BE2C (cell line): ENCODE measurements at regions not wholly inside any gene's neighbourhood (a gene's known extent, or its start where the extent isn't known, plus 50 kb on each side); places are given as distances from the start of the nearest gene placed in this dataset.

Experiments
- DNase-seq: peaks from one replicate; pipeline ENCODE4 v3.0.0-alpha.2; 2020
- H3K27me3 ChIP-seq: fragments of 250-450 bp; sonication (Bioruptor Pico); 2 replicates; pipeline ENCODE4 v1.5.1; 2020; ENCODE audit warnings: mild to moderate bottlenecking
- H3K36me3 ChIP-seq: fragments of 250-450 bp; sonication (Bioruptor Pico); 2 replicates; pipeline ENCODE4 v1.5.1; 2020; ENCODE audit warnings: mild to moderate bottlenecking
- H3K4me1 ChIP-seq: fragments of 250-450 bp; sonication (Bioruptor Pico); 2 replicates; pipeline ENCODE4 v1.5.1; 2020
- H3K4me3 ChIP-seq: 2 replicates; pipeline ENCODE4 v1.5.1; 2011; ENCODE audit warnings: low read depth, low read length
- H3K9me3 ChIP-seq: fragments of 250-450 bp; sonication (Bioruptor Pico); 2 replicates; pipeline ENCODE4 v1.5.1; 2020
- TF ChIP-seq, protein P1 (sequence below): IDR thresholded peaks from 2 replicates; pipeline ENCODE4 v1.5.1; 2012; ENCODE audit warnings: mild to moderate bottlenecking, low read depth, low read length

DNA sequence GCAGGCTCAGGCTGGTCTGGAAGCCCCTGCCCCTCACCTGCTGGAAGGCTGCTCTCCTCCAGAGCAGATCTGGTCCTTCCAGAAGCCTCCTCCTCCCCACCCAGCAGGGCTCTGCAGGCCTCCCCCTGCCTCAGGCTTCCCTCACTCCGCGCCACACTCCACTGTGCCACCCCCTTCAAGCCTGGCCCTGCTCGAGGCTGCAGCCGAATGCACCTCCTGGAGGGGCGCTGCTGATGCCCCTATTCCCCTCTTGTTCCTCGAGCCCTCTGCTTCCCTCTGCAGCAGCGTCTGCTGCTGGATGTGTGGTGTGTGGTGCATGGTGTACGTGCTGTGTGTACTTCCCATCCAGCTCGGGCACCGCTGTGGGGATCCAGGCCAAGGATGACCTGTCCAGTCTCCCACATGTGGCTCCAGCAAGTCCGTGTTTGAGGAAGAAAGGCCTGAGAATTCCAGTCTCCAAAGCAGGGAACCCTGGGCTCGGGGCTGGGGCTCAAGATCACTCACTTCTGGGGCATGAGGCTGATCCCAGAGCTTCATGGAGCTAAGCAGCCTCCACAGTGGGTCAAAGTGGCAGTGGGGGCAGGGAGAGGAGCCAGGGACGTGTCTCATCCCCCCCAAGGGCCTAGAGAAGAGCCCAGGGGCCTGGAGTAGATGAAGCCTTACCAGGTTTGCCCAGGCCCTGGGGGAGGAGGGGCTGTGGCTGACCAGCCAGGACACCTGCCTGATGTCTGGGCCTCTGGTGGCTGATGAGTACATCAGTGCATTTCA lies 136.0 kb upstream of the C14orf180 start:
- Histone ChIP-seq H3K9me3 (no peaks in the 10 kb centered on the region), H3K4me1 (0 out of 2 replicates have a peak, but pooled peaks cover 4% of the 10 kb centered on the region), H3K36me3 (no peaks in the 10 kb centered on the region), H3K4me3 (no peak overlapping the region), H3K27me3 (no peaks in the 10 kb centered on the region)
- TF ChIP-seq, protein P1, sequence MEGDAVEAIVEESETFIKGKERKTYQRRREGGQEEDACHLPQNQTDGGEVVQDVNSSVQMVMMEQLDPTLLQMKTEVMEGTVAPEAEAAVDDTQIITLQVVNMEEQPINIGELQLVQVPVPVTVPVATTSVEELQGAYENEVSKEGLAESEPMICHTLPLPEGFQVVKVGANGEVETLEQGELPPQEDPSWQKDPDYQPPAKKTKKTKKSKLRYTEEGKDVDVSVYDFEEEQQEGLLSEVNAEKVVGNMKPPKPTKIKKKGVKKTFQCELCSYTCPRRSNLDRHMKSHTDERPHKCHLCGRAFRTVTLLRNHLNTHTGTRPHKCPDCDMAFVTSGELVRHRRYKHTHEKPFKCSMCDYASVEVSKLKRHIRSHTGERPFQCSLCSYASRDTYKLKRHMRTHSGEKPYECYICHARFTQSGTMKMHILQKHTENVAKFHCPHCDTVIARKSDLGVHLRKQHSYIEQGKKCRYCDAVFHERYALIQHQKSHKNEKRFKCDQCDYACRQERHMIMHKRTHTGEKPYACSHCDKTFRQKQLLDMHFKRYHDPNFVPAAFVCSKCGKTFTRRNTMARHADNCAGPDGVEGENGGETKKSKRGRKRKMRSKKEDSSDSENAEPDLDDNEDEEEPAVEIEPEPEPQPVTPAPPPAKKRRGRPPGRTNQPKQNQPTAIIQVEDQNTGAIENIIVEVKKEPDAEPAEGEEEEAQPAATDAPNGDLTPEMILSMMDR = no peak
- DNase-seq = peak; percentile 30

DNA sequence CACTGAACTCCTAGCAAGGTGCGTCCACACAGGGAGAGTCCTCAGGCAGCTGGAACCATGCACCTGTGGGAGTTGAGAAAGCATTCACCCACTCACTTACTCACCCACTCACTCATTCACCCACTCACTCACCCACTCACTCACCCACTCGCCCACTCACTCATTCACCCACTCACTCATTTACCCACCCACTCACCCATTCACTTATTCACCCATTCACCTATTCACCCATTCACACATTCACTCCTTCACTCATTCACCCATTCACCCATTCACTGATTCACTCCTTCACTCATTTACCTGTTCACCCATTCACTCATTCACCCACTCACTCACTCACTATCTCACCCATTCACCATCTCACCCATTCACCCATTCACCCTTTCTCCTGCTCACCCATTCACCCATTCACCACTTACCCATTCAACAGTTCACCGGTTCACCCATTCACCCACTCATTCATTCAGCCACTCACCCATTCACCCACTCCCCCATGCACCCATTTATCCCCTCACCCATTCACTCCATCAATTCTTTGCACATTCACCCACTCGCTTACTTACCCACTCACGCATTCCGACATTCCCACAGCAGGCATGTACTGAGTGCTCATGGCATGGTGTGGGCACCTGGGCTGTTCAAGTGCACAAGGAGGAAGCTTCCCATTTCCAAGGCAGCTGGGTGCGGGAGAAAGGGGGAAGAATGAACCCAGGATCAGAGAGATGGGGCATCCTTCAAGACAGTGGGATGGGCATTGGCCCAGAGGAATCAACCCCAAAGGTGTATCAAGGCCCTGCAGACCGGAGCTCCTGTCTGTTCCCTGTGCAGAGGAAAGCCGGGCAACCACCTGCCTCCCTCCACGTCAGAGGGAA lies 135.2 kb upstream of the C14orf180 start:
- H3K36me3 ChIP-seq = no peaks in the 10 kb centered on the region
- no peaks in the 10 kb centered on the region for H3K9me3 ChIP-seq
- no peaks in the 10 kb centered on the region for H3K27me3 ChIP-seq
- 0 out of 2 replicates have a peak, but pooled peaks cover 4% of the 10 kb centered on the region for H3K4me1 ChIP-seq
- DNase-seq = no peak
- TF ChIP-seq, protein P1 = no peak
- H3K4me3 ChIP-seq = no peak overlapping the region

DNA sequence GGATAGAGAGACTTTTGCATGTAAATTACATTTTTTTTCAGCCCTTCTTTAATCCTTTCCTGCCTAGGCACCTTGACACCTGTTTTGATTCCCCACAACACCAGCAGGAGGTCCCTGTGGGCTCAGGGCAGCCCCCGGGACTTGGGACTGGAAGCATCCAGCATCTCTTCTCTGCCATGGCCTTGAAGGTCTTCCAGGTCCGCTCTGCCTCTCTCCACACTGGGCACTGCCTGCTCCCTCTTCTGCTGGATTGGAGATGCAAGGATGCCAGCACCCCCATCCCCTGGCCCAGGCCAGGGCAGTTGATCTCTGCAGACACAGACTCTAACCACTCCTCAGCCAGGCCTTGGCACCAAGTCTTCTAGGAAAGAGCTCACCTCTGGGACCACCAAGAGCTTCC lies 134.5 kb upstream of the C14orf180 start:
- Histone ChIP-seq H3K9me3 (no peaks in the 10 kb centered on the region), H3K27me3 (no peaks in the 10 kb centered on the region), H3K4me3 (no peak overlapping the region), H3K36me3 (no peaks in the 10 kb centered on the region), H3K4me1 (0 out of 2 replicates have a peak, but pooled peaks cover 4% of the 10 kb centered on the region)
- no peak for DNase-seq
- TF ChIP-seq, protein P1 = no peak

DNA sequence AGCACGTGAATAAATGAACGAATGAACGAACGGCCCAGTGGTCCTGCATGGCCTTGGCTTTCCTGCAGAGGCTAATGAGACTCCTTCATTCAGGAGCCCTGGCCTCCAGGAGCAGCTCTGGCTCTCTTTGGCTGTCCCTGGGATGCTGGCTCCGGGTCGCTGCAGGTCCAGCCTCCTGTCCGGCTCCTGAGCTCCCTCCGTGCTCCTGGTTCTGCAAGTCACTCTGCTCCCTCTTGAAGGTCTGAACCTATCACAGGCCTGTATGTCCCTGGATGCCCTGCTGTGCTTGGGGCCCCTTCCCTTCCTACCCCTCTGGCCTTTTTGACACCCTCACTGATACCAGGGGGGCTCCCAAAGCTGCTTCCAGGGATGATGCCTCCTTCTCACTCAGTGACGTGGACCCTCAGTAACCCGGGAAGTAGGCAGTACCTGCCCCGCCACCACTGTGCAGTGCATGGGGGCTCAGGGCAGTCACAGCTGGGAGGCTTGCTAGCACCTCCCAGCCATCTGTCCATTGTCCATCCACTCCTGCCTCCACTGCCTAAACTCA lies 133.7 kb upstream of the C14orf180 start:
- Histone ChIP-seq H3K4me3 (no peak overlapping the region), H3K9me3 (no peaks in the 10 kb centered on the region), H3K27me3 (no peaks in the 10 kb centered on the region), H3K36me3 (no peaks in the 10 kb centered on the region), H3K4me1 (0 out of 2 replicates have a peak, but pooled peaks cover 4% of the 10 kb centered on the region)
- DNase-seq = no peak
- TF ChIP-seq, protein P1 = no peak

DNA sequence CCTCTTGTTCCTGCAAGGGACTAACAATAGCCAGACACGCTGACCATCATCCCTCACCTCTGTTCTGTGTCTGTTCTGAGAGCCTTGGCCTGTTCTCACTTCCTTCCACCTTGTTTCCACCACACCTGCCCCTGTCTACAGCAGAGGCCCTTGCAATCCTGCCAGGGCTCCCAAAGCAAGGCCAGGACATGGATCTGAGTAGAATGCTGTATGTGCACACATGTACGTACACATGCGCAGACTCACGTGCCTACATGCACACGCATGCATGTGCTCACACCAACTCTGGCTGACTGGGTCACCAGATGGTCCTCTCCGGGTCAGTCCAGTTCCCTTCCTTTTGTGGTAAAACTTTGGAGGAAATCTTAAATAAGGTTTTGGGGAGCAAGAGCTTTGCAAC lies 133.0 kb upstream of the C14orf180 start:
- no peak for DNase-seq
- Histone ChIP-seq H3K27me3 (no peaks in the 10 kb centered on the region), H3K4me3 (no peak overlapping the region), H3K9me3 (no peaks in the 10 kb centered on the region), H3K4me1 (0 out of 2 replicates have a peak, but pooled peaks cover 4% of the 10 kb centered on the region), H3K36me3 (no peaks in the 10 kb centered on the region)
- TF ChIP-seq, protein P1 = no peak
